HG03342 (cell line): ENCODE measurements at regions not wholly inside any gene's neighbourhood (a gene's known extent, or its start where the extent isn't known, plus 50 kb on each side); places are given as distances from the start of the nearest gene placed in this dataset.

ENCODE experiments used
- ATAC-seq: cut with Tn5 transposase; IDR thresholded peaks from one replicate; pipeline ENCODE4 v1.9.1; 2021; ENCODE audit warnings: mild to moderate bottlenecking, moderate library complexity; ENCODE audit not compliant: unreplicated experiment

DNA sequence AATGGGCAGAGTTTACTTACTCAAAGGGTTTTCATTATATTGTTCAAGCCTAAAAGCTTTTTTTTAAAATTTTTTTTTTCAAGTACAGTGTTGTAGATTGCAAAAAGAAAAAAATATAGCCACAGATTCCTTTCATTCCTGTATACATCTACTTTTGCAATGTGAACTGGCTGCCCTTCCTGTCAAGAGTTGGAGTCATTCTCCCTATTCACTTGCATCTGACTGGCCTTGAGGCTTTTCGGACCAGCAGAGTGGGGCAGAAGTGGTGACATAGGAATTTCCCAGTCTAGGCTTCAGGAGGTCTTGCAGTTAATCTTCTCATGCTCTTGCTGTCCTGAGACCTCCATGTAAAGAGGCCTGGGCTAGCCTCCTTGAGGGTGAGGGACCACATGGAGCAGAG lies 218.3 kb upstream of the CFAP20DC start:
- ATAC-seq = no peak

- no peak for ATAC-seq
Measured at GRCh38 chr3:59267021-59267420, 217.2 kb upstream of the CFAP20DC start.

DNA sequence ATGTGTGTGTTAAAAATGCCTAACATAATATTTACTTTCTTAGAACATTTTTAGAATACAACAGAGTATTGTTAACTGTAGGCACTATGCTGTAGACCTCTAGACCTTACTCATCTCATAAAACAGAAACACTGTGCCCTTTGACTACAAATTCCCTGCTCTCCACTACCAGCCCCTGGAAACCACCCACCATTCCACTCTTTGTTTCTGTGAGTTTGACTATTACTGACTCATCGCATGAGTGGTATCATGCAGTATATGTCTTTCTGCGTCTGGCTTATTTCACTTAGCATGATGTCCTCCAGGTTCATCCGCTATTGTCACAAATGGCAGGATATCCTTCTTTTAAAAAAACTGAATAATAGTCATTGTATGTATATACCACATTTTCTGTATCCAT lies 216.7 kb upstream of the CFAP20DC start:
- no peak for ATAC-seq

DNA sequence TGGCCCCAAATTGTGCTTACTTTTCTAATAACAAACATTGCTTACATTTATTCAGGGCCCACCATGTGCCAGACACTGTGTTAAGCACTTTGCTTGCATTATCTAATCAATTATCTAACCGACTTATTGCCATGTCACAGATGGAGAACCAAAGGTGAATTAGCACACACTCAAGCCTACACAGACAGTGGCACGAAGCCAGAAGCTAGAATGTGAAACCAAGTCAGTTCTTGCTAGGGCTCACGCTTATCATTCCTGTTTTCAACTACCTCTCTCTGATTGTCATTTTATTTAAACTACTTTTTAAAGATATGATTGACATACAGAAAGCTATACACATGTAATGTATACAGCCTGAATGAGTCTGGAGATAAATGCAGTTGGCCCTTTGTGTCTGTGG lies 215.7 kb upstream of the CFAP20DC start:
- no peak for ATAC-seq

DNA sequence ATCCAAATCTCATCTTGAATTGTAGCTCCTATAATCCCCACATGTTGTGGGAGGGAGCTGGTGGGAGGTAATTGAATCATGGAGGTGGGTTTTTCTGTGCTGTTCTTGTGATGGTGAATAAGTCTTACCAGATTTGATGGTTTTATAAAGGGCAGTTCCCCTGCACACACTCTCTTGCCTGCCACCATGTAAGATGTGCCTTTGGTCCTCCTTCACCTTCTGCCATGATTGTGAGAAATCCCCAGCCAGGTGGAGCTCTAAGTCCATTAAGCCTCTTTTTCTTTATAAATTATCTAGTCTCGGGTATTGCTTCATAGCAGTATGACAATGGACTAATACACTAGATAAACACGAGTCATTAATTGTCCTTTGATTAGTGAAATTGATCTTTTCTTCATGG lies 214.5 kb upstream of the CFAP20DC start:
- no peak for ATAC-seq

DNA sequence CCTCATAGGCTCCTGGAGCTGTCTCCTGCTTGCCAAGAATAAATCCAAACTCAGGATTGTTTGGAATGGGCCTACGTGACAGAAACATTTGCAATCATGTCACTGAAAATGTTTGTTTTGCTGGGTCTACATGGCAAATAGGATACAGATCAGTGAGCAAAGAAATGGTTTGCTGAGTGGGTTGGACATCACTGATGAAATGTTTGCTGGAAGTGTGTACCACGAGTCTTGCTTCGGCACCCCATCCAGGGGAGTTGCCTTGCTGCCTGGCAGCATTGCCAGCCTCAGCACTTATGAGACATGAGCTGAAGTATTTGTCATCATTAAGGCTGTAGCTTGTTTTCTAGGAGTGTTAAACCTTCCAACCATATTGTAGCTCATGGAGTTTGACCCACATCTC lies 213.3 kb upstream of the CFAP20DC start:
- ATAC-seq = no peak

- peak; percentile 92 for ATAC-seq
Measured at GRCh38 chr3:59262076-59262498, 212.3 kb upstream of the CFAP20DC start.

GRCh38 chr3:59261009-59261408 lies 211.2 kb upstream of the CFAP20DC start:
- ATAC-seq = no peak

GRCh38 chr3:59258550-59259260 lies 208.9 kb upstream of the CFAP20DC start:
- ATAC-seq = no peak

DNA sequence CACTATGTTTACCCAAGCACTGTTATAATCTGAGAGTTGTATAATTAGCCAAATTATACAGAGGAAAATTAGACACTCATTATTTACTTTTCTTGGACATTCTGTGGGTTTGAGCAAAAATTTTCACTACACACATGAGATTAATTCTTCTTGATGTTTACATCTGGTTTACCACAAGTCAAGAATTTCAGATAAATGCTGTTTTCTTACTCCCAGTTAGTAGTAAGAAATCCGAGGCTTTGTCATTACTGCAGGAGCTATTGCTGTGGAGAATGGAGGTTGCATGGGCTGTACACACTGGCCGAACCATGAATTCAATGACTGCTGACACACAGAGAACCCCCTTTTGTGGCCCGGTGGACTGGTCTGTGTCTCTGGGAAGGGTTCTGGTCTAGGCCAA lies 207.7 kb upstream of the CFAP20DC start:
- no peak for ATAC-seq

- no peak for ATAC-seq
Measured at GRCh38 chr3:59256230-59256629, 206.4 kb upstream of the CFAP20DC start.

DNA sequence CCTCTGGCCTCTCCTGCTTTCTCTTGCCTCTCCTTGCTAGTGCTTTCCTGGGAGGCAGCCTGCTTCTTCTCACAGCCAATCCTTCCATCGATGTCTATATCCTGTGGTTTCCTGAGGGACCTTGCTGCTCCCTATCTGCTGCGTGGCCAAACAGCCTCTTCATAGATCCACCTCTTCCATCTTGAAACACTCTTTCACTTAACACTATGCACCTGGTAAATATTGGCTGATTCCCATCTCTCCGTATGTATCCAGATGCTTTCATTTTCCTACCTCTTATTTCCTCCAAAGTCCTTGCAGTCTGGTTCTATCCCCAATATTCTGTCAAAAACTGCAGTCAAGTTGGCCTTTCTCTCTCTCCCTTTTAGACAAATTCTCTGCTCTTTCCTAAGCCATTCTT lies 205.2 kb upstream of the CFAP20DC start:
- no peak for ATAC-seq

GRCh38 chr3:59254433-59254832 lies 204.6 kb upstream of the CFAP20DC start:
- no peak for ATAC-seq

DNA sequence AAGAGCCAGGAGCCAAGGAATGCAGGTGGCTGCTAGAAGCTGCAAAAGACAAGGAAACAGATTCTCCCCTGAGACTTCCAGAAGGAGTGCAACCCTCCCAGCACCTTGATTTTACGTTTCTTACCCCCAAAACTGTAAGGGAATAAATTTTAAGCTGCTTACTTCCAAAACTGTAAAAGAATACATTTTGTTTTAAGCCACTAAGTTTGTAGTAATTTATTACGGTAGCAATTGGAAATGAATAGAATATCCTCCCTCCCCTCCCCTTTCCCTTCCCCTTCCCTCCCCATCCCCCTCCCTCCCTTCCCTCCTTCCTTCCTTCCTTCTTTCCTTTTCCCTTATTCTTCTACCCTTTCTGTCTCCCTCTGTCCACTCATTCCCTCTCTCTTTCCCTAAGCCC lies 203.7 kb upstream of the CFAP20DC start:
- no peak for ATAC-seq

- no peak for ATAC-seq
Measured at GRCh38 chr3:59251869-59252268, 202.0 kb upstream of the CFAP20DC start.

- no peak for ATAC-seq
Measured at GRCh38 chr3:59250600-59250999, 200.8 kb upstream of the CFAP20DC start.

DNA sequence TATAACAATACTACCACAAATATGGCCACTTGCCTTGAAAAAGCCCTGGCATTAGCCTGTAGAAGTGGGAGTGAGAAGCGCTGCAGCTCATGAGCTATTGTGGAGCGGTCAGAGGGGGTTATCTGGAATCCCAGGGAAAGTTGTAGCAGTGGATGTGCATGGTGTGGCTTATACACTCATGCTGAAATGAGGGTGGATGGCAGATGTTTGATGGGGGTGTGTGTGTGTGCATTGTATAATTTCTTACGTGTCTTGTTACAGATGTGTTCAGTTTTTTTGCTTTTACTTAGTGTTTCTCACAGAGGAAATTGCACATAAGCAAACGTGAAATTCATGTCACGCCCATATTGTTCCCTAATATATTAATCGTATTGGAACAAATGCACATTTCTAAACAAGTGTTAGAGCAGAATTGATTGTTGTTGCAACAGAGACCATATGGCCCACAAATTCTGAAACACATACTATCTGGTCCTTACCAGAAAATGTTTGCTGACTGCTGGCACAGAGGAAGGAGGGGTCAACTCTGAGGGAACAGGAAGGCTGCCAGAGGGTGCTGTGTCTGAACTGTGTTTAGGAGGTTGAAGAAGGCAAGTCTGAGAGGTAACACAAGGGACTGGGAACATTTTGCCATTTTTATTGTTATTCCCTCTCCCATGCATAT lies 200.0 kb upstream of the CFAP20DC start:
- ATAC-seq = no peak

DNA sequence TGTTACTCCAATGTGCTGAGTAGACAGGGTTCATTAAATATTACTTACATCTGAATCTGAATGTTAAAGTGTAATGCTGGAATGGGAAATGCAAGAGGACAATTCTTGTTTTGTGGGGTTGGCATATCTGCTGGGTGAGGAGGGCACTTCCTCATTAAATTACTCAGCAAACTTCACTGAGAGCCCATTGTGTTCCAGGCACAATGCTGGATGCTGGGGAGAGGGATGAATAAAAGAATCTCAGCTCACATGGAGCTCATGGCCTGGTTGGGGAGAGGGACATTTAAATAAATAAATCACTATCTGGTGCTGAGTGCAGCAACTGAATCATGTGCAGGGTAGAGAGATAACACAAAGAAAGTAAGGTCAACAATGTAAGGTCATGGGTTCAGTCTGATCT lies 199.2 kb upstream of the CFAP20DC start:
- no peak for ATAC-seq

DNA sequence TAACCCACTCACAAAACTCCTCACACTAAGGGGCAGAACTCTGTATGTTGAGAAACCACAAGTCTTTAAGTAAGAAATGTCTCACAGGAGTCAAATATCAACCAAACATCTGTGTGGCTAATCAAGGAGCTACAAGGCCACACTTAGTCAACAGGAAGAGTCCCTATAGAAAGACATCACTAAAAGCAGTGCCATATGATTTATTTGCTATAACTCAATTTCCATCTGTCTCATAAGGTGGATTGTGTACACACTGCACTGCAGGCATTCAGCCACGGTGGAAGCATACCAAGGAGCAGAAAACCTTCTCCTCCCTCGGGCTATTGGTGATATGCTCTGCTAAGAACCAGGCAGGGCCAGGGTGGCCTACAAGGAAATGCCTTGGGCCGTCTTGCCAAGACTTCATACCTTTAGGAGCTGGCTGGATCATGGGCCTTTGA lies 197.6 kb upstream of the CFAP20DC start:
- no peak for ATAC-seq

GRCh38 chr3:59246719-59247401 lies 197.0 kb upstream of the CFAP20DC start:
- no peak for ATAC-seq

GRCh38 chr3:59245859-59246501 lies 196.2 kb upstream of the CFAP20DC start:
- no peak for ATAC-seq
